GM18858 (cell line): ENCODE measurements at regions not wholly inside any gene's neighbourhood (a gene's known extent, or its start where the extent isn't known, plus 50 kb on each side); places are given as distances from the start of the nearest gene placed in this dataset.

Source experiments
- ATAC-seq: cut with Tn5 transposase; IDR thresholded peaks from one replicate; pipeline ENCODE4 v1.9.1; 2021; ENCODE audit not compliant: unreplicated experiment

DNA sequence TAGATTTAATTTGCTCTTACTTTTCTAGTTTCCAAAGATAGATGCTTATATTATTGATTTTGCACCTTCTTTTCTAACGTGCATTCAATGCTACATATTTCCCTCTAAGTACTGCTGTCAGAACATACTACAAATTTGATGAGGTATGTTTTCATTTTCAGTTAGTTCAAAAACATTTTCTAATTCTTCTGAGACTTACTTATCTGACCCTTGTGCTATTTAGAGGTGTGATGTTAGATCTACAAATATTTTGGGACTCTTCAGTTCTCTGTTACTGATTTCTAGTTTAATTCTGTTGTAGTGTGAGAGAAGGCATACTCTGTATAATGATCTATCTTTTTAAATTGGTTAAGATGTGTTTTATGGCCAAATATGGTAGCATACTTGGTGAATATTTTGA, 97.8 kb upstream of the TMEM168 start:
- ATAC-seq: no peak

DNA sequence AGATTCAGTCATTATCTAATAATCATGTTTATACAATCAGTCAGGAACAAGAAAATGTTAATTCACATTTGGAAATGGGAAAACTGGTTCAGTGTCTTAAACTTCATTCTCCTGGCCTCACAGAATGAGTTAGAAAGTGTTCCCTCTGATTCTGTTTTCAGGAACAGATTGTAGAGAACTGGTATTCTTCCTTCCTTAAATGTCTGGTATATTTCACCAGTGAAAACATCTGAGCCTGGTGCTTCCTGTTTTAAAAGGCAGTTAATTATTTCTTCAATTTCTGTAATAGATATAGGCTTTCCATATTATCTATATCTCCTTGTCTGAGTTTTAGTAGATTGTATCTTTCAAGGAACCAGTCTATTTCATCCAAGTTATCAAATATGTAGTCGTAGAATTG, 97.1 kb upstream of the TMEM168 start:
- ATAC-seq: no peak

DNA sequence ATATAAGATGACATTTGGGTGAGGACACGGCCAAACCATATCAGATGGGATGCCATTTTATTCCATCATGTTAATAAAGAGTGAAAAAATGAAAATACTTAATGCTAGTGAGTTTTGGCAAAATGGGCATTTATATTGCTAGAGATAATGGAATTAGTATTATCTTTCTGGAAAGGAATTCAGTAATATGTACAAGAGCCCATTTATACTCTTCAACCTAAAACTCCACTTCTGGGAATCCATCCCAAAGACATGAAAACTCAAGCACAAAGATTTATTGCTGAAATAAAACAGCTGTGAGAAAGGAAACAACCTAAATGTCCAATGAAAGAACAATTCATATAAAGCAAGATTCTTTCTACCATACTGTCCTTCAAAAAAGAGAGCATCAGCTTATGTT, 96.0 kb upstream of the TMEM168 start:
- ATAC-seq: no peak

DNA sequence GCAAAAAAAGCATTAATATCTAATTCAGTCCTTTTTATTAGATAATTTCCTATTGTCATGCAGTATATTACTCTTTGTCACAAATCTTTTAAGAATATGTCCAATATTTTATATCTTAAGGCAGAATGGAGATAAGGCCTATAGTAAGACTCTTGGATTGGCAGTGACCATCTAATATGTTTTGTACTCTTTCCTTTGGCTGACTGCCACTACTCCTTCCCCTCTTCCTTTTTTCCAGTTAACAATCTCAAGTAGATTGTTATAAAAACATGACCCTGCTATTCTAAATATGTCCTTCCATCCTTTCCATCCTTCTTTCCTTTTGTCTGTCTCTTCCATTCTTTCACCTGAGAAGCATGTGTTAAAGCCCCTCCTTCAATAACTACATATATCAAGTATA, 92.8 kb upstream of the TMEM168 start:
- no peak for ATAC-seq

DNA sequence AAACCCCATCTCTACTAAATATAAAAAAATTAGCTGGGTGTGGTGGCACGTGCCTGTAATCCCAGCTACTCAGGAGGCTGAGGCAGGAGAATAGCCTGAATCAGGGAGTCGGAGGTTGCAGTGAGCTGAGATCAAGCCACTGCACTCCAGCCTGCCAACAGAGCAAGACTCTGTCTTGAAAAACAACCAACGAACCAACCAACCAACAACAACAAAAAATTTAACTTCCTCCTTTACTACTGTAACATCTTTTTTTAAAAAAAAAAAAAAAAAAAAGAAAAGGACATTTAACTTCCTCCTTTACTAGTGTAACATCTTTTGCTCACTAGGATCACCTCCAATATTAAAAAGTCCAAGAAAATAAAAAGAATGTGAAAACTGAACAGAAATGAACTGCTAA, 92.3 kb upstream of the TMEM168 start:
- ATAC-seq: no peak

DNA sequence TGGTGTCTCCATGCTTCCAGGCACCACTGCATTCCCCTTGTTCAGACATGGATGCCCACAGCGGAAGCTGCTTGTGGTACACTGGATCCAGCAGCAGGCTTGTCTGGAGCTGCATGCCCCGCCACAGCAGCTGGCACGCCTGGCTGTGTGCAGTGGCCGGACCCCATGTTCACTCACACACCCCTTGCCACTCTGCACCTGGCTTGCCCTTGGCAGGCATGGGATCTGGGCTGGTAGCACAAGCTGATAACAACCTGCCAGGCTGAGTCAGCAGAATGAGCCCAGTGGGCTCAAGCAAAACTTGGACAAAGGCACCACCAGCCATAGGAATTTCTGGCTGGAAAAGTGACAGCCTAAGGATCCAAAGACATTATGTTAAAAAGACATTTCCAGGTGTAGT, 91.8 kb upstream of the TMEM168 start:
- ATAC-seq: no peak

DNA sequence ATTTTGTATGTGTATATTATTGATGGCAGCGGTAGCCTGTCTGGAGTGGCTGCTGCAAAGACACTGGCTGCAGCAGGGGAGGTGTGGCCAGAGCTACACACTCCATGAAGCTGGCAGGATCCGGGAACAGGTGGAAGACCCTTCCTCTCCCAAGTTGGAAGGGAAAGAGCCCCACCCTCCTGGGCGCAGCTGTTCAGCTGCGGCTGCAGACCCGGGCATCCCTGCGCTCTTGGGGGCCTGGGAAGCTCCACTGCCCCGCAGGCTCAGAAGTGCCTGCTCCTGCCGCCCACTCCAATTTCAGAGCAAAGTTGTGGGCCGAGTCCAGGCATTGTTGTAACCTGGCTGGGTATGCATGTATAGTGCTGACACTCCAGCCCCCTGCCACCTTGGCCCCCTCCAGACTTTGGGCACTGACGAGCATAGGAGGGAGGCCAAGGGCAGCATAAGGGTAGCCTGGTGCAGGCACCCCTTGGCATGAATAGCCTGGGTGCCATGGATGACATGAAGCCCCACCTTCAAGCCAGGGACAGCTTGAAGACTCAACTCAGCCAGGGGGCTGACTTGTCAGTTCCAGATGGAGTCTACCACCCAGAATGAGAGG, 90.7 kb upstream of the TMEM168 start:
- ATAC-seq: no peak

DNA sequence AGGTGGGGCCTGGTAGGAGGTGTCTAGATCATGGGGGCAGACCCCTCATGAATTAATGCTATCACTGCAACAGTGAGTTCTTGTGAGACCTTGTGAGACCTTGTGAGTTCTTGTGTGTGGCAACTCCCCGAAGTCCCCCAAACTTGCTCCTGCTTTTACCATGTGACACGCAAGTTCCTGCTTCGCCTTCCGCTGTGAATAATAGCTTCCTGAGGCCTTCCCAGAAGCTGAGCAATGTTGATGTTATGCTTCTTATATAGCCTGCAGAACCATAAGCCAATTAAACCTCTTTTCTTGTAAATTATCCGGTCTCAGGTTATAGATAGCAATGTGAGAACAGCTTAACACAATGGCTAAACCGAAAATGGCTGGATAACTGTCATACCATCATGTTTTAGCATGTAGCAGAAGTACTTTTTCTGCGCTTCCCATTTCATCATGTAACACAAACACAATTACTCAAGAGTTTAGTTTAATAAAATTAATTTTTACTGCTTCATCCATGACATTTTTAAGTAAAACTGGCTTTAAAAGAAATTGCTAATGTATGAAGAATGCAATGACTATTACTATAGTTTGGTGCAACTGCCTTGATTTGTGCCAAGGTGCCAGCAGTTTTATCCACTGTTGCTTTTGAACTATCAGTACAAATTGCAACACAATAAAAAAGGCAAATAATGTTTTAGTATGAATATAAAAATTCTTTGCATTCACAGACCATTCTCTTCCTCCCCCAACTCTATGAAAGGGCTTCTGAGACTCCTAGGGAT, 87.7 kb upstream of the TMEM168 start:
- no peak for ATAC-seq

DNA sequence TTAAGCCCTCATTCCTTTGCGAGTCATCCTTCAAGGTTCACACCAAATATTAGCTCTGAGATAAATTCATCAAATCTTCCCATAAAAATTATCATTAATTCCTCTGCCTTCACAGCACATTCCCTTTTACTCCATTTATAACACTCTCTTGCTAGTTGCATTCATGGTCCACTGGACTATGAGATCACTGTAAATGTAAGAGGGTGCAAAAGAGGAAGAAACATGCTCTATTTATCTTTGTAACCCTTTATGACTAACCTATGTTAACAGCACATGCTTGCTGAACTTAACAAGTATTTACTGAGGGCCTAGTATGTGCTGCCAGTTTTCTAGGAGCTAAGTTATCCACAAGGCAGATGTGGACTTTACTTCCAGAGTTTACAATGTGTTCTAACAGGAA, 86.7 kb upstream of the TMEM168 start:
- no peak for ATAC-seq

DNA sequence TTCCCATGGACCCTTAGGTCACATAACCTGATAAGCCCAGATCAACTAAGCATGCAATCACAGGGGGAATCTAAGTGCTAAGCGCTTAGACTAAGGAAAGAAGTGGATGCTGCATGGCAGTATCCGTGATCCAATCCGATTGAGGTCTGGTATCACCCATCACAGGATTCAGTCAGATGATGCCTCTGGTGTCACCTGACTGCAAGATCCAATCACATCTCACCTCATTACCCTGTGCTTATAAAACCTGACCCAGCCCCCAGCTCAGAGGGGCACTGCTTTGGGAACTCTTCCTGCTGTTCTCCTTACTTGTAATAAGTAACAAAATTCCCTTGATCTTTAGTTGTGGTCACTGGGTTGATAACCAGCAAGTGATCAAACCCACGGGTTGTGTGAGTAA, 84.7 kb upstream of the TMEM168 start:
- ATAC-seq: no peak

DNA sequence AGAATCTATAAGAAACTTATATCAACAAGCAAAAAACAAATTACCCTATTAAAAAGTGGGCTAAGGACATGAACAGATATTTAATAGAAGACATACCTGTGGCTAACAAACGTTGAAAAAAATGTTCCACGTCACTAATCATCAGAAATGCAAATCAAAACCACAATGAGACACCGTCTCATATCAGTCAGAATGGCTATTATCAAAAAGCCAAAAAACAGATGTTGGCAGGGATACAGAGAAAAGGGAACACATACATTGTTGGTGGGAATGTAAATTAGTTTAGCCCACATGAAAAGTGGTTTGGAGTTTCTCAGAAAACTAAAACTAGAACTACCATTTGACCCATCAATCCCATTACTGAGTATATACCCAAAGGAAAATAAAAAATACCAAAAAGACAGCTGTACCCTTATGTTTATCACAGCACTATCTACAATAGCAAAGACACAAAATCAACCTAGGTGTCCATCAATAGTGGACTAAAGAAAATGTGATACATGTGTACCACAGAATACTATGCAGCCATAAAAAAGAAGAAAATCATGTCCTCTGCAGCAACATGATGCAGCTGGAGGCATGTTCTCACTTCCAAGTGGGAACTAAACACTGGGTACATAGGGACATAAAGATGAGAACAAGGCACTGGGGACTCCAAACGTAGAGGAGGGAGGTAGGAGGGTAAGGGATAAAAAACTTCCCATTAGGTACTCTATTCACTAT, 83.8 kb upstream of the TMEM168 start:
- ATAC-seq: peak; percentile 79

DNA sequence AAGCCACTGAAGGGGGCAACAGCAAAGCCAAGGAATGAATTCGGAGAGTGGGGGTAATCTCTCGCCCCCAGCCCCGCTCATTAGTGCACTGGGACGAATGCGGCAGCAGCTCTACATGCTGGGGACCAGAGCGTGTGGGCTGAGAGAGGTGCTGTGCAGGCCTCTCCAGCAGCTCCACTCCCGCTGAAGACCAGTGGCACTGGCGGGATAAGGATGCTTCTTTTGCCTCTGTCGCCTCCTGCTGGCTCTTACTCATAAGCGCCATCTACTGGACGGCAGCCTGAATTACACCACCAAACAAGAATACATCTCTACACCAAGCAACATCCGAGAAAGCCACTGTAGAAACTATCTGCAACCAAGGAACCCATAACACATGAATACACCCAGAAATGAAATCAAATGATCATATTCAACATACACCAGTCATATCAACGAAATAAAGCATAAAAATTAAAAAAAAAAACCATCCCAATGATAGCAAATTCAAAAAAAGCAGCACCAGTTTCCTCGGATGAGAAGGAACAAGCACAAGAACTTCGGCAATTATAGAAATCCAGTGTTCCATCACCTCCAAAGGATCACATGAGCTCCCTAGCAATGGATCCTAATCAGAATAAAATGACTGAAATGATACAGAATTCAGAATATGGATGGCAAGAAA, 79.0 kb upstream of the TMEM168 start:
- ATAC-seq: no peak

DNA sequence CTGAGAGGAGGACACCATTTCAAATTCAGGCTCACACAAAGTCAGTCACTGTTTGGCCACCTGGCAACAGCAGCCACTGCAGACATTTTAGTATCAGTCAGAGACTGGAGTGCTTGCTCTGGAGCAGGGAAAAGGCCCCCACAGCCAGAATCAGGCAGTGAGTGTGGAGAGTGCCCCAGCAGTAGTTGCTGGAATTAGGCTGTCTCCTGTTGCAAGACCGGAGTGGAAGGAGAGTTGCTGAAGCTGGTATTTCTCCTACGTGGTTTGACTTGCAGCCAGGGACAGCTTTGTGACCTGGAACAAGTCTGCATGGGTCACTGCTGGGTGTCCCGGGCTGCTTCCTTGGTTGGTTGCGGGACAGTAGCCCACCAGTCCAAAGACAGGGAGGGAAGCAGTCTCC, 78.4 kb upstream of the TMEM168 start:
- no peak for ATAC-seq

DNA sequence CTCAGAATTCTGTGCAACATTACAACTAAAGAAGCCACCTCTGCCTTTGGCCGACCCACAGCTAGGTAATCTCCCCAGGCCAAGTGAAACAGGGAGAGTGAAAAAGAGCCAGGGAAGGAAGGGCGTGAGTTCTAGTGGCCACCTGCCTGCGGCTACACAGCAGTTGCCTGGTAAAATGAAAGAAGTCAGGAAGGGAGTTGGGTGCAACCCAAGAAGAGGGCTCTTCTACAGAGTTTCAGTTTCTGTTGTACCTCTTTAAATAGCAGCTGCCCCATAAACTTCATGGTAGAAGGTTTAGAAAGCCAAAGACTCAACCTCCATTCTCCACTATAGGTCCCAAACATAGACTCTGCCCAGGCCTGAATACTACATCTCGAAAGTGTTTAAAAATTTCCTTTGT, 76.2 kb upstream of the TMEM168 start:
- ATAC-seq: peak; percentile 96

DNA sequence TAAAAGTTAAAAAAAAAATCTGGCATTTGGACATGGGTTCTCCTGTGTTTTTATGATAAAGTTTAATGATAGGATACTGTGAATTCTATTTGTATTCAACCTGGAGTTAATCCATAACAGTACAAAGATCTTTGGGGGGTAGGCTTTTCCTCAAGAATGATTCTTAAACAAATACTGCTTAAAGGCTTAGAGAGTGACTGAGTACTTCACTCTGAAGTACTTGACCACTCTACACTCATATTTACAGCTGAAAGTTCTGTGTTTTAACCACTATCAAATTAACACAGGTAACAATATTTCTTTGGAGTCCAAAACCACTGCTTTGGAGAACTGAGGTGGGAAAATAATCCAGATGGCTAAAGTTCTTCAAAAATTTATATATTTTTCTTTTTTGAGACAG, 74.2 kb upstream of the TMEM168 start:
- no peak for ATAC-seq

DNA sequence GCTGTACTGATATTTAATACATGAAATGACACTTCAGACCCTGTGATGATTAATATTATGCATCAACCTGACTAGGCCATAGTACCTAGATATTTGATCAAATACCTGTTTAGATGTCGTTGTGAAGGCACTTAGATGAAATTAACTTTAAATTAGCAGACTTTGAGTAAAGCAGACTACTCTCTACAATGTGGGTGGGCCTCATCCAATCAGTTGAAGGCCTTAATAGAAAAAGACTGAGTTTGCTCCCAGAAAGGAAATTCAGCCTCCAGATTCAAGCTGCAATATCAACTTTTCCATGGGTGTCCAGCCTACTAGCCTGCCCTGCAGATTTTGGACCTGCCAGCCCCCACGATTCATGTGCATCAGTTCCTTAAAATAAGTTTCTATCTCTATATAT, 68.6 kb upstream of the TMEM168 start:
- no peak for ATAC-seq

DNA sequence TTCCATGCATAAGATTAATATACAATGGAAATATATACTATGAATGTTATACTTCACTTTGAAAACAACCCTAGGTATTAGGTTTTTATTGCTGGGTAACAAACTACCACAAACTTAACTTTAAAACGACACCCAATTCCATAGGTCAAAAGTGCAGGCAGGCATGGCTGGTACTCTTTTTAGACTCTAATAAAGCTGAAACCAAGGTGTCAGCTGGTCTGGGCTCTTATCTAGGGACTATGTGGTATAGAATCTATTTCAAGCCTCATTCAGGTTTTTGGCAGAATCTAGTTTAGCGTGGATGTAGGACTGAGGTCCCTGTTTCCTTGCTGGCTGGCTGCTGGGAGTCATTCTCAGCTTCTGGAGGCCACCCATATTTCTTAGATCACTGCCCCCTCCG, 65.0 kb upstream of the TMEM168 start:
- no peak for ATAC-seq

DNA sequence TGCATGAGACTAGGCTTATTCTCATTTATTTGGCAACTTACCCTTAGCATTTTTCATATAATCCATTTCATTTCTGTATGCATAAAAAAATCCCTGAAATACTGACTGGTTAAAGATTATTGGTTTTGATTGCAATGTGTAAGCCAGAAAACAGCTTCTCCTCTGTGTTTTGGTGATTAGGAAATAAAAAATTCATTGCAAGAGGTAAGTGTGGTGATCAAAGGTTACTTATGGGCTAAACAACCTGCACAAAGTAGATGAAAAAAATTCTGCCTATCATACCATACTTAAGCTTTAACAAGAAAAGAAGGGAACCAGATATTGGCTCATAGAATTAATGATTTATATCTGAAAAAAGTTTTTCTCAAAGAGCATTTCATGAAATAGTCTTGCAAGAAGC, 64.0 kb upstream of the TMEM168 start:
- ATAC-seq: no peak

DNA sequence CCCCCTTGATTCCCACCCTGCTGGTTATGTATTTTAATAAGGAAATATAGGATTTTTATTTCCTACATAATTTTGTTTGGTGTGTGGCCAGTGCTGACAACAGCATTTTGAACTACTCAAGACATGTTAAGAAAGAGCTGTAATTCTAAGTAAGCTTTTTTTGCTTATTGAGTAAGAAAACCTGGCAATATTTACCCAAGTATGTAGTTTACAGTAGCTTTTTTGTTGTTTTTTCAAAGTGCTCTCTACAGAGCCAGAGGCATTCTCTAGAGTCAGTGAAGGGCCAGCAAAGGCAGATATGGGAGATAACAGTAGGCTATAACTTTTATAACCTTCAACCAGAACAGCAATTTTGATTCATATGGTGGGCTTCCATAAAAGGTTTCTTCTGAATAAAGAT, 63.2 kb upstream of the TMEM168 start:
- ATAC-seq: no peak

DNA sequence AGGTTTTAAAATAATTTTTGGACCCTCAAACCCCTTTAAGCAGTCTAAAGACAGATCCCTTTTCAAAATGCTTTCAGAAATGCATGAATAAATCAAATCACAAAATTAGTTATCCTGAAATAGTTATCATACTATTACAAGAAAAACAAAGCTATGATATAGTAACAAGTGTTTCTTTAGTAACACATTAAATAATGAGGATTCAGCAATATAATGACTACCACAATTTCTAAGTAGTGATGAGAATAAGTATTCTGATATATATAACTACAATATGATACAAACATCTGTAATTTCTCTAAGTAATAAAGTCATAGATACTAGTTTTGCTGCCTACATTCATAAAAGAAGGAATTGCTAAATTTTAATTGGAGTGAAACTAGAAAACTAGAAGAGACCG, 53.0 kb upstream of the TMEM168 start:
- no peak for ATAC-seq
